PC-9 (cell line): ENCODE measurements at regions not wholly inside any gene's neighbourhood (a gene's known extent, or its start where the extent isn't known, plus 50 kb on each side); places are given as distances from the start of the nearest gene placed in this dataset.
"Not testable (repeated sequence)": the region's sequence is repeated elsewhere in the genome, so short reads cannot be mapped to it uniquely, and the experiment has no call there.

ENCODE experiments used
- EZH2 ChIP-seq: fragments of 200-600 bp; sonication (generic); IDR thresholded peaks from 2 replicates; pipeline ENCODE4 v1.8.0; 2017; ENCODE audit warnings: antibody characterized with exemption, low read depth
- TF ChIP-seq, protein P1 (sequence below): fragments of 200-600 bp; sonication (generic); conservative IDR thresholded peaks from 2 replicates; pipeline ENCODE4 v1.6.1; 2017; ENCODE audit warnings: mixed run types, antibody characterized with exemption, mild to moderate bottlenecking, moderate library complexity

DNA sequence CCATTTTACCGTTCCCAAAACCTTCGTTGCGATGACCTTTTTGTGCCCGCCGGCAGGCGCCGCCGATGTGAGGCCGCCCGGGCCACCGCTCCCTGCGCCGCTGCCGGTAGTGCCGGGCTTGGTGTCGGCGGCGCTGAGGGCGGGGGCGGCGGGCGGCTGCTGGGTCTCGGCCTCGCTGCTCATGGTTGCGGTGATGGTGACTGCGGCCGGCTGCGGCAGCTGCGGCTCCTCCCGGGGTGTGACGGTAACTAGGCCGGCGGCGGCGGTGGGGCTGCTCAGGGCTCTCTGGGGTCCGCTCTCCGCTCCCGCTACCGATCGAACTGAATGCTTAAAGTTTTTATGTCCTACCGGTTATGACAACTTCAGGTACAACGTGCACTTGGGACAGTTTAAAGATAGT is 472.6 kb upstream of the CCDC196 start:
- TF ChIP-seq, protein P1, sequence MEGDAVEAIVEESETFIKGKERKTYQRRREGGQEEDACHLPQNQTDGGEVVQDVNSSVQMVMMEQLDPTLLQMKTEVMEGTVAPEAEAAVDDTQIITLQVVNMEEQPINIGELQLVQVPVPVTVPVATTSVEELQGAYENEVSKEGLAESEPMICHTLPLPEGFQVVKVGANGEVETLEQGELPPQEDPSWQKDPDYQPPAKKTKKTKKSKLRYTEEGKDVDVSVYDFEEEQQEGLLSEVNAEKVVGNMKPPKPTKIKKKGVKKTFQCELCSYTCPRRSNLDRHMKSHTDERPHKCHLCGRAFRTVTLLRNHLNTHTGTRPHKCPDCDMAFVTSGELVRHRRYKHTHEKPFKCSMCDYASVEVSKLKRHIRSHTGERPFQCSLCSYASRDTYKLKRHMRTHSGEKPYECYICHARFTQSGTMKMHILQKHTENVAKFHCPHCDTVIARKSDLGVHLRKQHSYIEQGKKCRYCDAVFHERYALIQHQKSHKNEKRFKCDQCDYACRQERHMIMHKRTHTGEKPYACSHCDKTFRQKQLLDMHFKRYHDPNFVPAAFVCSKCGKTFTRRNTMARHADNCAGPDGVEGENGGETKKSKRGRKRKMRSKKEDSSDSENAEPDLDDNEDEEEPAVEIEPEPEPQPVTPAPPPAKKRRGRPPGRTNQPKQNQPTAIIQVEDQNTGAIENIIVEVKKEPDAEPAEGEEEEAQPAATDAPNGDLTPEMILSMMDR, result not testable (repeated sequence)
- not testable (repeated sequence) for TF ChIP-seq EZH2
